AG04449 (cell line): ENCODE measurements at regions not wholly inside any gene's neighbourhood (a gene's known extent, or its start where the extent isn't known, plus 50 kb on each side); places are given as distances from the start of the nearest gene placed in this dataset.
"Not testable (repeated sequence)": the region's sequence is repeated elsewhere in the genome, so short reads cannot be mapped to it uniquely, and the experiment has no call there.

Experiments
- CTCF ChIA-PET: fragments of 350-600 bp; formaldehyde crosslinking; extraction: SDS; loops from one replicate; lab custom pipeline; 2021; ENCODE audit warnings: antibody characterized with exemption; lab: Yijun Ruan, JAX
- POLR2A ChIA-PET: fragments of 400-600, 350-600 bp; formaldehyde crosslinking; extraction: SDS; loops from one replicate; lab custom pipeline; 2020; ENCODE audit warnings: antibody characterized with exemption, inconsistent platforms; lab: Yijun Ruan, JAX
- DNase-seq: peaks from one replicate; pipeline ENCODE4 v3.0.0-alpha.2; 2010; ENCODE audit warnings: low read depth, low spot score
- H3K4me3 ChIP-seq: 2 replicates; pipeline ENCODE4 v1.5.1; 2011; ENCODE audit warnings: low read depth, mild to moderate bottlenecking, control low read depth, low read length
- TF ChIP-seq, protein P1 (sequence below): IDR thresholded peaks from one replicate; pipeline ENCODE4 v1.5.1; 2011; ENCODE audit warnings: mild to moderate bottlenecking, moderate library complexity, low read length, control low read depth, inconsistent platforms; ENCODE audit not compliant: insufficient read depth; ENCODE audit errors: missing control alignments

DNA sequence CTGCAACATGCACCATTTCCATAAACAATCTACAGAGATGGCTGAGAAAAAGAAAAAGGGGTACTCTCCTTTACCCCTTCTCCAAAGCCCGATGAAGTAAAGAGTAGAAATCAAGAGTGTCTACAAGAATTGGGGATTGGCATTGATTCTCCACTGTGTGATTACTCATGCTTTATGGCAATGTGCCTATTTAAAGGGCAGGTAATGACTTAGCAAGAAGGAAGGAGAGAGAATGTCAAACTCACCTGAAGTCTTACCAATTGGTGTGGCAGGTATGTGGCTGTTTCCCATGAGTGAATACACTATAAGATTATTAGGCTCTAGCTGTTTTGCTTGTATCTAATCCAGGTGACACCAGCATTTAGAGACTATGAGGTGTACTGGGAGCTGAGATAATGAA, 275.3 kb downstream of the CCER1 start:
- CTCF ChIA-PET, result interaction anchor here (1.3 kb wide), 1 partner anchor 9 kb away, joined by 3 read pairs; no protein-coding TSS in a partner anchor

DNA sequence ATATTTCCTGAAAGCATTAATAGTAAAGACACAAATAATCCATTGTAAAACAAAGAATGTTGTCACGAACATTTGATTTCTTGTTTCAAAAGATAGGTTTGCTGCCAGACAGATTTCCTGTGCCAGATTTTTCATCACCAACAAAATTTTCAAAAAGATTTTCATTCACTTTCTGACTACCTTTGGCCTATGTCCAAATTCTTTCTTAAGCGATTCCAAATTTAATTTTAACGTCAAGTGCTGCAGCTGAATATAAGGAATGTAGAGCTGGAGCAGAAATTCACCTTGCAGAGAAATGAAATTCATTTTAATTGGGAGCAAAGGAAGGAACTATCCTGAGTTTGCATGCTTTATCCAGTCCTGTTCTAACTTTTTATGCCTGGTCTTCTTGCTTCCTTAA, 277.4 kb downstream of the CCER1 start:
- no peak for DNase-seq
- POLR2A ChIA-PET, result no interaction called here
- TF ChIP-seq, protein P1, sequence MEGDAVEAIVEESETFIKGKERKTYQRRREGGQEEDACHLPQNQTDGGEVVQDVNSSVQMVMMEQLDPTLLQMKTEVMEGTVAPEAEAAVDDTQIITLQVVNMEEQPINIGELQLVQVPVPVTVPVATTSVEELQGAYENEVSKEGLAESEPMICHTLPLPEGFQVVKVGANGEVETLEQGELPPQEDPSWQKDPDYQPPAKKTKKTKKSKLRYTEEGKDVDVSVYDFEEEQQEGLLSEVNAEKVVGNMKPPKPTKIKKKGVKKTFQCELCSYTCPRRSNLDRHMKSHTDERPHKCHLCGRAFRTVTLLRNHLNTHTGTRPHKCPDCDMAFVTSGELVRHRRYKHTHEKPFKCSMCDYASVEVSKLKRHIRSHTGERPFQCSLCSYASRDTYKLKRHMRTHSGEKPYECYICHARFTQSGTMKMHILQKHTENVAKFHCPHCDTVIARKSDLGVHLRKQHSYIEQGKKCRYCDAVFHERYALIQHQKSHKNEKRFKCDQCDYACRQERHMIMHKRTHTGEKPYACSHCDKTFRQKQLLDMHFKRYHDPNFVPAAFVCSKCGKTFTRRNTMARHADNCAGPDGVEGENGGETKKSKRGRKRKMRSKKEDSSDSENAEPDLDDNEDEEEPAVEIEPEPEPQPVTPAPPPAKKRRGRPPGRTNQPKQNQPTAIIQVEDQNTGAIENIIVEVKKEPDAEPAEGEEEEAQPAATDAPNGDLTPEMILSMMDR, result no peak
- CTCF ChIA-PET, result no interaction called here
- no peak overlapping the region for H3K4me3 ChIP-seq

More for the DNA sequence above, 275.3 kb downstream of the CCER1 start:
- H3K4me3 ChIP-seq, result no peak overlapping the region
- POLR2A ChIA-PET, result no interaction called here
- TF ChIP-seq, protein P1, result no peak
- no peak for DNase-seq

DNA sequence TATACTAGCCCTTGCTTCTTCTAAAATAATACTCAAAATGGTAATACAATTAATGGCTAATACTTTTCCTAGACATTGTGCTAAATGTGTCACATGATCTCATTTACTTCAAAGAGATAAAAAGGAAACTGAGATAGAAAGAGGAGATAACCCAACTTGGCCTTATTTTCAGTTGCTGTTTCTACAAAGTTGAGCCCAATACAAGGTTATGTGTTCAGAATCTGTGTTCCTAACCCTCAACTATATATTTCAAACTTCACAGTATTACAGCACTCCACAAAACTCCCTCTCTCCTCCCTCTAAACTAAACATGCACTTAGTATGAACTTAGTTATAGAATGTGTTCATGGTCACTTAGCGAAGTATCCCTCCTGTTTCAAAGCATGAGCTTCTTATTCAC, 277.9 kb downstream of the CCER1 start:
- H3K4me3 ChIP-seq, result no peak overlapping the region
- POLR2A ChIA-PET, result no interaction called here
- CTCF ChIA-PET, result interaction anchor here (0.8 kb wide), 1 partner anchor 18 kb away, joined by 3 read pairs; no protein-coding TSS in a partner anchor
- DNase-seq, result no peak
- TF ChIP-seq, protein P1, result no peak

DNA sequence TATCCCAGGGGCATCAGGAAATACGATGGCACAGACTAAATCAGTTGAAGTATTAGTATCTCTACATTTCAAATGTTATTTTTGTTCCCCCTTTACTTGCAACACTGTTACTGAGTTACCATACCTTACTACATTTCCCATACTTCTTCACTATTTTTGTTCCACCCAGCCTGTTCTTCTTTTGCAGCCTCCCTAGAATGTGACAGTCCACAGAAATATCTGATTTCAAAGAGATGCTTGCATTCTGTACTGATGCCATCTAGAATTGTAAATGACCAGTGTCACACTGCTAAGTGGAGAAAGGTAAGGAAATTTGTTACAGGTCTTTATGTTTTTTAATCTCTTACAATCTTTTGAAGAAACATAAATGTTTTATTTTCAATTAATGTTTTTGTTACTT, 279.9 kb downstream of the CCER1 start:
- TF ChIP-seq, protein P1, result no peak
- no peak overlapping the region for H3K4me3 ChIP-seq
- no peak for DNase-seq
- ChIA-PET CTCF (no interaction called here), POLR2A (no interaction called here)

DNA sequence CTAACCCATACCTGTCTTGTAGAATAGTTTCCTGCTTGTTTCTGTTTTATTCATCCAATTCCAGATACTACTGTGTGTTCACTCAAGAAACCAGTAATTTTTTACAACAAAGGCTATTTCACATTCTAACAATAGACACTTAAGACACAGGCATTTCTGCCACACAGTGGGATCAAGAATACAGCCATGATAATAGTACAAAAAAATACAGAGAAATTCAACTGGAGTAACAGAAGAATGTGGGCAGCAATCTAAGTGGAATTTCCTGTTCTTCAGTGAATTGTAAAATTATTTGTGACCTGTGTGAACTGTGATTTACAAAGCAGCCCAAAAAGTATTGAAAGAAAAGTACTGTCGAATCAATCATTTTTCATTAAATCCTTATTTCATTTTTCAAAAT, 282.9 kb downstream of the CCER1 start:
- ChIA-PET CTCF (no interaction called here), POLR2A (no interaction called here)
- TF ChIP-seq, protein P1, result no peak
- DNase-seq, result no peak
- H3K4me3 ChIP-seq, result no peak overlapping the region

DNA sequence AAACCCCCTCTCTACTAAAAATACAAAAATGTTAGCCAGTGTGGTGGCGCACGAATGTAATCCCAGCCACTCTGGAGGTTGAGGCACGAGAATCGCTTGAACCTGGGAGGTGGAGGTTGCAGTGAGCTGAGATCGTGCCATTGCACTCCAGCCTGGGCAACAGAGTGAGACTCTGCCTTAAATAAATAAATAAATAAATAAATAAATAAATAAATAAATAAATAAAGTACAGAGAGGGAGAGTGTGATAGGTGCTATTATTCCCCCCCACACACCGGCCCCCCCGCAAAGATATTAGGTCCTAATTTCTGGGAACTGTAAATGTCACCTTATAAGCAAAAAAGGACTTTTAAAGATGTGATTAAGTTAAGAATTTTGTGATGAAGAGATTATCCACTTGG, 291.0 kb downstream of the CCER1 start:
- H3K4me3 ChIP-seq, DNase-seq, CTCF ChIA-PET, POLR2A ChIA-PET: not testable (repeated sequence)

DNA sequence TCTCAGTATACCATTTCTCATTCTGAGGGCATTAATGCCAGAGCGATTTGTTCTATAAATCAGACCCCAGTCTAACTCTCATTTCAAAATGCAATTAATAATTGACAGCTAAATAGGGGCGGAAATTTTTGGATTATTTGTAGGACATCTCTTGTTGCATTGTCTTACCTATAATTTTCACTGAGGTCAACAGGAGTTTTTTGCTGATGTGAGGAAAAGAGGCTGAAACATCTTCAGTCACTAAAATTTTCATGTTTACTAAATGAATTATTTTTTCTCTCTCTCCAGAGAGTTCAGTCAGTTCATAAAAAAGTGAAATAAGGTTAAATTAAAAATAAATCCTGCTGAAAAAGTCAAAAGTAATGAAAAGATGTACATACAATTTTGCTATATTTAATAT, 295.9 kb downstream of the CCER1 start:
- CTCF ChIA-PET, result no interaction called here
- POLR2A ChIA-PET, result no interaction called here
- TF ChIP-seq, protein P1, result no peak
- DNase-seq, result no peak
- H3K4me3 ChIP-seq, result no peak overlapping the region
